ENCODE measurements at regions not wholly inside any gene's neighbourhood (a gene's known extent, or its start where the extent isn't known, plus 50 kb on each side); places are given as distances from the start of the nearest gene placed in this dataset.

GRCh38 chr10:2972216-2972615 is 95.1 kb upstream of the PFKP start:
- TF ChIP-seq CTCF (IDR thresholded peaks at IDR 0.05) (no peak), POLR2A (IDR thresholded peaks at IDR 0.05) (no peak)
